Naive B cell (primary cell): ENCODE measurements at regions not wholly inside any gene's neighbourhood (a gene's known extent, or its start where the extent isn't known, plus 50 kb on each side); places are given as distances from the start of the nearest gene placed in this dataset.

ENCODE experiments used
- ATAC-seq, 2 donors: fragments of 150-1000 bp; cut with Tn5 transposase; 2 replicates each; pipeline ENCODE4 v1.10.0; 2021; ENCODE audit warnings: low read depth in 2 of 2, mild to moderate bottlenecking in 2 of 2, moderate library complexity in 2 of 2
- DNase-seq: peaks from one replicate; pipeline ENCODE4 v3.0.0; 2022
- H3K27ac Mint-ChIP-seq, 6 donors: one replicate each; pipeline ENCODE4 v1.8.0; 2020 to 2022; ENCODE audit warnings: mild to moderate bottlenecking in 6 of 6, mixed read lengths in 6 of 6, moderate library complexity in 5 of 6, inconsistent platforms in 2 of 6
- H3K27me3 Mint-ChIP-seq, 3 donors: one replicate each; pipeline ENCODE4 v1.8.0; 2021 to 2022; ENCODE audit warnings: mixed read lengths in 3 of 3, mild to moderate bottlenecking in 1 of 3
- H3K36me3 Mint-ChIP-seq, 2 donors: one replicate each; pipeline ENCODE4 v1.8.0; 2020 to 2022; ENCODE audit warnings: mixed read lengths in 2 of 2, inconsistent platforms in 1 of 2, mild to moderate bottlenecking in 1 of 2
- H3K4me1 Mint-ChIP-seq, 3 donors: one replicate each; pipeline ENCODE4 v1.8.0; 2020 to 2022; ENCODE audit warnings: mixed read lengths in 3 of 3, inconsistent platforms in 1 of 3, mild to moderate bottlenecking in 1 of 3, moderate library complexity in 1 of 3
- H3K4me3 Mint-ChIP-seq, 8 donors: one replicate each; pipeline ENCODE4 v1.8.0; 2020 to 2022; ENCODE audit warnings: mild to moderate bottlenecking in 8 of 8, mixed read lengths in 8 of 8, moderate library complexity in 8 of 8, inconsistent platforms in 2 of 8
- H3K9me3 Mint-ChIP-seq, 7 donors: one replicate each; pipeline ENCODE4 v1.8.0; 2020 to 2022; ENCODE audit warnings: mixed read lengths in 7 of 7, mild to moderate bottlenecking in 5 of 7, inconsistent platforms in 2 of 7, moderate library complexity in 1 of 7

GRCh38 chr14:53391156-53391555, 238.0 kb upstream of the DDHD1 start:
- no peak for DNase-seq
- Mint-ChIP-seq H3K27me3 (peaks cover 0 to 4% (median 0%) of the 10 kb centered on the region in 3 donors), H3K9me3 (peaks cover 13 to 22% (median 18%) of the 10 kb centered on the region in 7 donors), H3K27ac (no peak overlapping the region), H3K36me3 (peaks cover 1 to 9% of the 10 kb centered on the region in 2 donors), H3K4me3 (no peak overlapping the region), H3K4me1 (no peaks in the 10 kb centered on the region)
- ATAC-seq, result no peak

DNA sequence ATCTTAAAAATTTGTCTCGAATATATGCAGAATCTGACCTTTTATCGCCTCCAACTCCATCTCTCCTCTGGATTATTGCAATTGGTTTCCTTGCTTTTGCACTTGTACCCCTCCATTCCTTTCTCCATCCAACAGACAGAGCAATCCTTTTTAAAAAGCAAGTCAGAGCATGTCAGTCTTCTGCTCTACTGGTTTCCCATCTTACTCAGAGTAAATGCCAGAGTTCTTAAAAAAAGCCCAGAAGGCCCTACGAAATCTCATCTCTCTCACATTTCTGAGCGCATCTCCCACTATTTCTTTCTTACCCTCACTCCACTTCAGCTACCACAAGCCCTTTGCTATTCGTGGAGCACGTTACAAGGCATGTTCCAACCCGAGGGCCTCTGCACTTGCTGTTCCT, 236.9 kb upstream of the DDHD1 start:
- Mint-ChIP-seq H3K36me3 (peaks cover 0 to 9% of the 10 kb centered on the region in 2 donors), H3K27me3 (peaks cover 0 to 4% (median 0%) of the 10 kb centered on the region in 3 donors), H3K4me3 (no peak overlapping the region), H3K9me3 (peaks cover 8 to 12% (median 11%) of the 10 kb centered on the region in 7 donors), H3K27ac (peak overlapping the region in 2 of 6 donors; percentile 5 to 45), H3K4me1 (no peaks in the 10 kb centered on the region)
- ATAC-seq, result no peak
- DNase-seq, result no peak

GRCh38 chr14:53389202-53389601, 236.1 kb upstream of the DDHD1 start:
- Mint-ChIP-seq H3K9me3 (peaks cover 1 to 7% (median 4%) of the 10 kb centered on the region in 7 donors), H3K4me1 (no peaks in the 10 kb centered on the region), H3K4me3 (no peak overlapping the region), H3K36me3 (peaks cover 0 to 4% of the 10 kb centered on the region in 2 donors), H3K27ac (no peak overlapping the region), H3K27me3 (peaks cover 0 to 4% (median 0%) of the 10 kb centered on the region in 3 donors)
- DNase-seq (no peak), ATAC-seq (no peak)

DNA sequence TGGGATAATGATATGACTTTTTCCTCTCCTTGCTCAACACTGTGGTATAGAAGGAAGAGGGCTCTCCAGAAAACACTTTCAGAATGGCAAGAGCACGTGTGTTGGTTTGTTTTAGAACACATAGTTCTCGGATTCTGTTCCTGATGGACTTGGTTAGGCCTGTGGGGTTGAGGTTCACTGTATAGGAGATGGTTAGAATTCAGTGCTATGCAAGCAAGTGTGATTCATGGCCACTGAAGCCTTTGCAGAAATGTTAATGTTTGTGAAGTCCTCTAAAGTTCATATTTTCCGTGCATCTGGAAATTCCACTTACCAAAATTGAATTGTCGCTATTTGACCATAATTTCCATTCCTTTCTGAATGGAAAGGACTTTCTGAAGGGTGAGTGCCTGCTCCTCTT, 233.2 kb upstream of the DDHD1 start:
- H3K27me3 Mint-ChIP-seq, result peaks cover 0 to 4% (median 0%) of the 10 kb centered on the region in 3 donors
- H3K9me3 Mint-ChIP-seq, result peaks cover 0 to 4% (median 0%) of the 10 kb centered on the region in 7 donors
- H3K36me3 Mint-ChIP-seq, result no peaks in the 10 kb centered on the region
- DNase-seq (no peak), ATAC-seq (no peak)
- no peak overlapping the region for H3K4me3 Mint-ChIP-seq
- H3K4me1 Mint-ChIP-seq, result no peaks in the 10 kb centered on the region
- no peak overlapping the region for H3K27ac Mint-ChIP-seq

DNA sequence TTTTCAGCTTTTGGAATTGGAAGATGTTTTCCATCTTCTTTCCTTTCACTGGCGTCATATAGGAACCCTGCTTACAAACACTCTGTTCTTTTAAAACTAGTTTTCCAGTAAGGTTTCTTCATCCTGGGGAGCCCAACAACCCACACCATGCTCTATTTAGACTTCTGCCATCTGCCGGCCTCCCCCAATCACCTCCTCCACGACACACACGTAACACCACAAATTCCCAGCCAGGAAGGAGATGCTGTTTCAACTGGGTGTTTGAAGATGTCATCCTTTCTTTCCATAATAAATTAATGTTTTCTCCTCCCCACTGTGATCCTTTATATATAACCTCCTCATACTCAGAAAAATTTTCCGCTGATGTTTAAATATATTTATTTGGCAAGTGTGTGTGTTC, 231.4 kb upstream of the DDHD1 start:
- DNase-seq (no peak), ATAC-seq (no peak)
- Mint-ChIP-seq H3K4me1 (no peaks in the 10 kb centered on the region), H3K4me3 (no peak overlapping the region), H3K9me3 (no peaks in the 10 kb centered on the region), H3K27ac (peak overlapping the region in 1 of 6 donors; percentile 78), H3K36me3 (no peaks in the 10 kb centered on the region), H3K27me3 (no peaks in the 10 kb centered on the region)

GRCh38 chr14:53384073-53384472, 230.9 kb upstream of the DDHD1 start:
- no peaks in the 10 kb centered on the region for H3K27me3 Mint-ChIP-seq
- ATAC-seq, result no peak
- H3K9me3 Mint-ChIP-seq, result no peaks in the 10 kb centered on the region
- H3K27ac Mint-ChIP-seq, result no peak overlapping the region
- H3K4me3 Mint-ChIP-seq, result no peak overlapping the region
- no peaks in the 10 kb centered on the region for H3K4me1 Mint-ChIP-seq
- no peak for DNase-seq
- H3K36me3 Mint-ChIP-seq, result no peaks in the 10 kb centered on the region

- Mint-ChIP-seq H3K4me1 (no peaks in the 10 kb centered on the region), H3K27me3 (no peaks in the 10 kb centered on the region), H3K4me3 (no peak overlapping the region), H3K36me3 (no peaks in the 10 kb centered on the region), H3K9me3 (no peaks in the 10 kb centered on the region), H3K27ac (no peak overlapping the region)
- ATAC-seq (no peak), DNase-seq (no peak)
These were observed 228.8 kb upstream of the DDHD1 start for GRCh38 chr14:53381895-53382294.

DNA sequence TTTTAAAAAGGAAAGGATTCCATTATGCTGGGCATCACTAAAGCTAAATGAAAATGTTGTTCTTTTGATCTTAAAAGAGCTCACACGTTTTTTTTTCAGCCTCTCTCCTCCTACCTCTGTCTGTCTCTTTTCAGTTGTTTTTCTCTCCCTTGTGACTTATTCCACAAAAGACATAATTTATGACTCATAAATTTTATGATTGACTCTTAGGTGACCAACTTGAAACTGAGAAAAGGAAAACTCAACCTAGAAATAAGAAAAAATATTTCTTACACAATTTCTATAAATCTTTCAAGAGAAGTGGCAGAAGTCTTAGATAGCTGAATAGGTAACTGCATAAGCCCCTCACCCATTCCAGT, 227.7 kb upstream of the DDHD1 start:
- Mint-ChIP-seq H3K27me3 (no peaks in the 10 kb centered on the region), H3K4me1 (no peaks in the 10 kb centered on the region), H3K4me3 (no peak overlapping the region), H3K27ac (no peak overlapping the region), H3K36me3 (no peaks in the 10 kb centered on the region), H3K9me3 (no peaks in the 10 kb centered on the region)
- ATAC-seq (no peak), DNase-seq (no peak)

DNA sequence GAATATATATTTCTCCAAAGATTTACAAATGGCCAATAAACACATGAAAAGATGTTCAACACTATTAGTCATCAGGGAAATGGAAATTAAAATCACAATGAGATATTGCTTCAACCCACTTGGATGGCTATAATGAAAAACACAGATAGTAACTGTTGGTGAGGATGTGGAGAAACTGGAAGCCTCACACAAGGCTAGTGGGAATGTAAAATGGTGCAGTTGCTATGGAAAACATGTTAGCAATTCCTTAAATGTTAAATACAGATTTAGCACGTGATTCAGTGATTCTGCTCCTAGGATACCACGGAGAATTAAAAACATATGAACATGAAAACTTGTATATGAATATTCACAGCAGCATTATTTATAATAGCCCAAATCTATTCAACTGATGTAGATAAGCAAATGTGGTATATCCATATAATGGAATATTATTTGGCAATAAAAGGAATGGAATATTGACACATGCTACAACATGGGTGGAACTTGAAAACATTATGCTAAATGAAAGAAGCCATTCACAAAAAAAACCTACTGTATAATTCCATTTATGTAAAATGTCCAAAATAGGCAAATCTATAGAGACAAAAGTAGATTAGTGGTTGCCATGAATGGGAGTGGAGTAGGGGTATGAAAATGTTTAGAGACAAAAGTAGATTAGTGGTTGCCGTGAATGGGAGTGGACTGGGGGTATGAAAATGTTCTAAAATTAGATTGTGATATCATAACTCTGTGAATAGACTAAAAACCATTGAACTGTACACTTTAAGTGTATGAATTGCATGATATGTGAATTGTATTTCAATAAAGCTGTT, 227.1 kb upstream of the DDHD1 start:
- ATAC-seq (no peak), DNase-seq (no peak)
- no peaks in the 10 kb centered on the region for H3K36me3 Mint-ChIP-seq

GRCh38 chr14:53378142-53378541, 225.0 kb upstream of the DDHD1 start:
- no peaks in the 10 kb centered on the region for H3K27me3 Mint-ChIP-seq
- H3K9me3 Mint-ChIP-seq, result no peaks in the 10 kb centered on the region
- H3K4me3 Mint-ChIP-seq, result no peak overlapping the region
- no peaks in the 10 kb centered on the region for H3K36me3 Mint-ChIP-seq
- DNase-seq (no peak), ATAC-seq (no peak)
- no peaks in the 10 kb centered on the region for H3K4me1 Mint-ChIP-seq
- no peak overlapping the region for H3K27ac Mint-ChIP-seq

More for the DNA sequence above, 227.1 kb upstream of the DDHD1 start:
- Mint-ChIP-seq H3K9me3 (no peaks in the 10 kb centered on the region), H3K27ac (peak overlapping the region in 1 of 6 donors; percentile 34), H3K4me3 (no peak overlapping the region), H3K27me3 (no peaks in the 10 kb centered on the region), H3K4me1 (no peaks in the 10 kb centered on the region)

- H3K4me1 Mint-ChIP-seq, result no peaks in the 10 kb centered on the region
- H3K27me3 Mint-ChIP-seq, result no peaks in the 10 kb centered on the region
- no peak overlapping the region for H3K4me3 Mint-ChIP-seq
- H3K36me3 Mint-ChIP-seq, result no peaks in the 10 kb centered on the region
- H3K27ac Mint-ChIP-seq, result no peak overlapping the region
- DNase-seq, result no peak
- H3K9me3 Mint-ChIP-seq, result no peaks in the 10 kb centered on the region
- no peak for ATAC-seq
These were observed 222.9 kb upstream of the DDHD1 start for GRCh38 chr14:53376064-53376463.

DNA sequence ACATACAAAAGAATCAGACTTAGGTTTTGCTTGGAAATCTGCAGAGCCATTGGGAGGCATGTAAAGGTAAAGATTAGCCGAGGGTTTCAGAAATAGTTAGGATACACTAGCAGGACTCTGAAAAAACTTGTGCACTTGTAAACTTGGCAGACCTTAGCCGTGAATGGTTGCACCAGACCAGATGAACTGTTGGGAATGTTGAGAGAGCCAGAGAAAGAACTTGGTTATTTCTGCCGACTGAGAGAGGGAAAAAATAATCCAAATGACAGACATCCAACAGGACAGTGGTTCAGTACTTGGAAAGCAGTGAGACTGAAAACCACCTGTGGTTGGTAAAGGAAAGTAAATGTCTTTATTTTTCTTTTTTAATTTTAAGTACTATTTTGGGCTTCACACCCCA, 222.5 kb upstream of the DDHD1 start:
- H3K4me3 Mint-ChIP-seq, result no peak overlapping the region
- ATAC-seq, result no peak
- no peaks in the 10 kb centered on the region for H3K36me3 Mint-ChIP-seq
- DNase-seq, result no peak
- no peak overlapping the region for H3K27ac Mint-ChIP-seq
- H3K4me1 Mint-ChIP-seq, result no peaks in the 10 kb centered on the region
- no peaks in the 10 kb centered on the region for H3K9me3 Mint-ChIP-seq
- peaks cover 0 to 3% (median 0%) of the 10 kb centered on the region in 3 donors for H3K27me3 Mint-ChIP-seq

DNA sequence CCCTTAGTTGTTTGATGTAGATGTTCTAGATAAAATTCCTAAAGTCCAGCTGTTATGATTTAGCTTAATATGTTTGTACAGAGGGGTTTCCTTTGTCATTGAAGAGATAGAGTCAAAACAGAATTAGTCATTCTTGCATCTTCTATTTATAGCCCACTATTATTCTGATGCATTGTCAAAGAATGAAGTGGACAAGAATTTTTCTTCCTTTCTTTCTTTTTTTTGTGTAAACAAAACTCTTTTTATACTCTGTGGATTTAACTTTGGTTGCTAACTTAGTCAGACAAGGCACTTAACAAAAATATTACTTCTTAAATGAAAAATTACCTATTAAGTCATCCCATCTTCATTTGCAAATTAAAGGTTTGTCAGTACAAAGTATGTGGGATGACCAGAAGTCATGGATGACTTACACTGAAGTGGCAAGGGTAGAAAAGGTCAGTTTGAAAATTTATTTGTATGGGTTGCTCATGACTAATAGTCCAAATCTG, 215.6 kb upstream of the DDHD1 start:
- no peaks in the 10 kb centered on the region for H3K36me3 Mint-ChIP-seq
- no peak for ATAC-seq

DNA sequence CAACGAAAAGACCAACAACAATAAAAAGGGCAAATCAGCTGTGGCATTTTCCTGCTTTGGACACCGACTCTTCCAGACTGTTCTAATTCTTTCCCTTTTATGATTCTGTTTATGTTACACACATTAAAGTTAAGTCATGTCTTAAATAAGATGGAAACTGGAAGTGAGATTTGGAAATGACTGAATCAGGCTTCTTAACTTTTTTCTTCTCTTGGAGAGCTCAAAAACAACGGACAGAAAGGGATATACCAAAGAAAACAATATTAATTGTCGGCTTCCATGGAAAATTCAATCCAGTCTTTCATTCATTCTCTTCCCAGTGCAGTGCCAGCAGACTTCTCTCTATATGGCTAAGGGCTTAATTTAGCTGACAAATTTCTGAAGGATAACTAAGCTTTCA, 214.9 kb upstream of the DDHD1 start:
- peaks cover 1 to 12% (median 7%) of the 10 kb centered on the region in 7 donors for H3K9me3 Mint-ChIP-seq
- peaks cover 0 to 3% of the 10 kb centered on the region in 2 donors for H3K36me3 Mint-ChIP-seq
- H3K4me1 Mint-ChIP-seq, result peaks cover 0 to under 1% (median 0%) of the 10 kb centered on the region in 3 donors
- H3K4me3 Mint-ChIP-seq, result no peak overlapping the region
- H3K27ac Mint-ChIP-seq, result no peak overlapping the region
- DNase-seq, result no peak
- H3K27me3 Mint-ChIP-seq, result peaks cover 0 to 8% (median 0%) of the 10 kb centered on the region in 3 donors
- no peak for ATAC-seq

More for the DNA sequence above, 215.6 kb upstream of the DDHD1 start:
- H3K27ac Mint-ChIP-seq, result no peak overlapping the region
- no peak for DNase-seq
- no peak overlapping the region for H3K4me3 Mint-ChIP-seq
- peaks cover 0 to 9% (median 4%) of the 10 kb centered on the region in 7 donors for H3K9me3 Mint-ChIP-seq
- no peaks in the 10 kb centered on the region for H3K4me1 Mint-ChIP-seq
- H3K27me3 Mint-ChIP-seq, result peaks cover 0 to 8% (median 0%) of the 10 kb centered on the region in 3 donors
